ENCODE measurements at regions not wholly inside any gene's neighbourhood (a gene's known extent, or its start where the extent isn't known, plus 50 kb on each side); places are given as distances from the start of the nearest gene placed in this dataset.

DNA sequence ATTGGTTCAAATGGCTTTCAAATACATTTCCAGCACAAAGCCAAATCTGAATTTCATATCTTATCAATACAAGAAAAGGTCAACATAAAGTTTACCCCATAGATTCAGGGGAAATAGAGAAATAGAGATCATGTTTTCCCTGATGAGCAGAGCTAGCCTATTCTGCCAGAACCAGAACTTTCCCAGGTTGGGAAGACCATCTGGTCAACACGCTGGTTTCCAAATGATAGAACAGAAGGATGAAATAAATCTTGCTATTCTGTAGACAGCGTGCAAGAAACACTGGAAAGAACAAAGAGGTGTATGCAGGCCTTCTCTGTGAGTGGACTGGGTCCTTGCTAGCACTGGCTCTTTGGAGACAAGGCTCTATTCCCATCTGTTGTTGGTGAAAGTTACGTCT lies 350.6 kb downstream of the NDFIP2 start:
- Histone ChIP-seq H3K9me3 (ENCODE audit: severe bottlenecking) (no peaks in the 10 kb centered on the region), H3K27me3 (ENCODE audit: insufficient read depth, low read depth, severe bottlenecking) (no peaks in the 10 kb centered on the region), H3K4me3 (ENCODE audit: low read depth, low read length) (no peak overlapping the region), H3K36me3 (no peaks in the 10 kb centered on the region), H3K27ac (no peak overlapping the region)
- TF ChIP-seq, protein P1, sequence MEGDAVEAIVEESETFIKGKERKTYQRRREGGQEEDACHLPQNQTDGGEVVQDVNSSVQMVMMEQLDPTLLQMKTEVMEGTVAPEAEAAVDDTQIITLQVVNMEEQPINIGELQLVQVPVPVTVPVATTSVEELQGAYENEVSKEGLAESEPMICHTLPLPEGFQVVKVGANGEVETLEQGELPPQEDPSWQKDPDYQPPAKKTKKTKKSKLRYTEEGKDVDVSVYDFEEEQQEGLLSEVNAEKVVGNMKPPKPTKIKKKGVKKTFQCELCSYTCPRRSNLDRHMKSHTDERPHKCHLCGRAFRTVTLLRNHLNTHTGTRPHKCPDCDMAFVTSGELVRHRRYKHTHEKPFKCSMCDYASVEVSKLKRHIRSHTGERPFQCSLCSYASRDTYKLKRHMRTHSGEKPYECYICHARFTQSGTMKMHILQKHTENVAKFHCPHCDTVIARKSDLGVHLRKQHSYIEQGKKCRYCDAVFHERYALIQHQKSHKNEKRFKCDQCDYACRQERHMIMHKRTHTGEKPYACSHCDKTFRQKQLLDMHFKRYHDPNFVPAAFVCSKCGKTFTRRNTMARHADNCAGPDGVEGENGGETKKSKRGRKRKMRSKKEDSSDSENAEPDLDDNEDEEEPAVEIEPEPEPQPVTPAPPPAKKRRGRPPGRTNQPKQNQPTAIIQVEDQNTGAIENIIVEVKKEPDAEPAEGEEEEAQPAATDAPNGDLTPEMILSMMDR (IDR thresholded peaks at IDR 0.05; ENCODE audit: low read depth, low read length): no peak
- no peak for DNase-seq

DNA sequence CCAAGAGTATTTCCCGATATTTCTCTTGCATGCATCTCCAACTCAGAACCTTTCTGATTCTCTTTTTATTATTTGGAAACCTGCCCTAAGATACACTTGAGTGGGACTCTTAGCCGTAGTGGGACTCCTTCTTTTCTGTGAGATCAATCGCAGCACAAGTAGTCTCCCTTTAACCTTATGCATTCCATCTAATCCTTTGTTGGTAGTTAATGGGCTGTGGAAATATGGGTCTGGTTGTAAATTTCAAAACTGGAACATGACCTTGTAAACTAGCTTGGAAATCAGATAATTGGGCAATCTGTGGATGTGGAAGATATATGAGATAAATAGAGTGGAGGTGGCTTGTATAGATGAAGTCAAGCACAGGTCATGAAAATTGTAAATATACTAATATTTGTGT lies 350.0 kb downstream of the NDFIP2 start:
- H3K4me3 ChIP-seq (ENCODE audit: low read depth, low read length): no peak overlapping the region
- DNase-seq: no peak
- H3K36me3 ChIP-seq: no peaks in the 10 kb centered on the region
- H3K27me3 ChIP-seq (ENCODE audit: insufficient read depth, low read depth, severe bottlenecking): no peaks in the 10 kb centered on the region
- TF ChIP-seq, protein P1 (IDR thresholded peaks at IDR 0.05; ENCODE audit: low read depth, low read length): no peak
- no peaks in the 10 kb centered on the region for H3K9me3 ChIP-seq (ENCODE audit: severe bottlenecking)
- H3K27ac ChIP-seq: no peak overlapping the region

DNA sequence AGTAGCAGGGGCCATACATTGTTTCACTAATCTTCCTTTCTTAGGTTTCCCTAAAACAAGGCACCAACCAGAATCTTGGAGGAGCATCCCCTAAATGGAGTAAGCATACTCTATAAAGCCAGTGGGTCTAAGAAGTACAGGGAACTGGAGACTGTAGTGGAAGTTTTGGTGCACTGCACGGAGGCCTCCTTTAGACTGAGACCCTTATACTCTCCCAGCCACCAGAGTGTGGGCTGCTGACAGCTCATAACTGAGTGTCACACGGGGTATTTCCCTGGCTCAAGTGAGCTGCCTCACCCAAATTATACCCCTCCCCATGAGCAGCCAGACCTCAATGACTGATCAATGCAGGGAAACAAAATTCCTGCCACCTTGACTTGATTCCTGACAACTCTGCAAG lies 349.5 kb downstream of the NDFIP2 start:
- Histone ChIP-seq H3K27ac (no peak overlapping the region), H3K4me3 (ENCODE audit: low read depth, low read length) (no peak overlapping the region), H3K27me3 (ENCODE audit: insufficient read depth, low read depth, severe bottlenecking) (no peaks in the 10 kb centered on the region), H3K36me3 (no peaks in the 10 kb centered on the region), H3K9me3 (ENCODE audit: severe bottlenecking) (no peaks in the 10 kb centered on the region)
- no peak for DNase-seq
- TF ChIP-seq, protein P1 (IDR thresholded peaks at IDR 0.05; ENCODE audit: low read depth, low read length): no peak

DNA sequence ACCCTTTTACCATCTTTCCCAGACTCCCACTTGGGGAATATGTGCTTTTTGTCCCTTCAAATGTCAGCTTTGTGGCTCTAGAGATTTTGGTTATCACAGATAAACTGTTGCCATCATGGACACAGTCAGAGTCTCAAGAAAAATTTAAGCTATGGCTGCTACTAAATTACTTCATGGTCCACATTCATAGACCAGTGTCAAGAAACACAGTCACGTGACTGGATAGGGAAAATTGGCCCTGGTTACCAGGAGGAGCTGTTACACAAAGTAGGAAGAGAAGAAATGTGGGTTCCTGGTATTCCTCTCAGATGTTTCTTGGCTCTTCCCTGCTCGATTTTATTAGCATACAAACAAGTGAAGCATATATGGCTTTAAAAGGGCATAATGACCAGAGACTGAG lies 348.9 kb downstream of the NDFIP2 start:
- Histone ChIP-seq H3K27ac (no peak overlapping the region), H3K27me3 (ENCODE audit: insufficient read depth, low read depth, severe bottlenecking) (no peaks in the 10 kb centered on the region), H3K9me3 (ENCODE audit: severe bottlenecking) (no peaks in the 10 kb centered on the region), H3K36me3 (no peaks in the 10 kb centered on the region), H3K4me3 (ENCODE audit: low read depth, low read length) (no peak overlapping the region)
- no peak for DNase-seq
- TF ChIP-seq, protein P1 (IDR thresholded peaks at IDR 0.05; ENCODE audit: low read depth, low read length): no peak

DNA sequence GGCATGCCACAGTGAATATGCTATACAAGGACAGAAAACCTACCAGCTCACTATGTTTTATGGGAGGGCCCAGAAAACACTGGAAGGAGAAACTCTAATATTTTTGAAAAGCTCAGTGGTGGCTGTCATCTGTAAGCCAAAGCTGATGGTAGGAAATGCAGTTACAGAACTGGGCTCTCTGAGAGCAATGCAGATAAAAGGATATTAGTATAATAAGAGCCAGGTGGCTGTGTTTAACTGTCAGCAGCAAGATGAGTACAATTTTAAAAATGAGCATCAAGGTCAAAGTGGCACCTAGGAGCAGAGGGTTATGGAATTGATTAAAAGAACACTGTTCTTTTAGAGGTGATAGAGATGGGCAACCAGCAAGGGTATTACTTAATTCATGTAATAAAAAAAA lies 345.0 kb downstream of the NDFIP2 start:
- TF ChIP-seq, protein P1 (IDR thresholded peaks at IDR 0.05; ENCODE audit: low read depth, low read length): no peak
- DNase-seq: no peak
- Histone ChIP-seq H3K27ac (no peak overlapping the region), H3K4me3 (ENCODE audit: low read depth, low read length) (no peak overlapping the region), H3K9me3 (ENCODE audit: severe bottlenecking) (no peaks in the 10 kb centered on the region), H3K27me3 (ENCODE audit: insufficient read depth, low read depth, severe bottlenecking) (no peaks in the 10 kb centered on the region), H3K36me3 (no peaks in the 10 kb centered on the region)

DNA sequence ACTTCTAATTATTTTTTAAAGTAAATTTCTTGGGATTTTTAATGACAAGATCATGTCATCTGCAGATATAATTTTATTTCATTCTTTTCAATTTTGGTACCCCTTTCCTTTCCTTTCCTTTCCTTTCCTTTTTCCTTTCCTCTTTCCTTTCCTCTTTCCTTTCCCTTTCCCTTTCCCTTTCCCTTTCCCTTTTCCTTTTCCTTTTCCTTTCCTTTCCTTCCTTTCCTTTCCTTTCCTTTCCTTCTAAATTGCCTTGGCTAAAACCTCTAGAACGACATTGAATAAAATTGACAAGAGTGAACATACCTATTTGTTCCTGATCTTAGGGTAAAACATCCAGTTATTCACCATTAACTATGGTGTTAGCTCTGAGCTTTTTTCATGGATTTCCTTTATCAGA lies 334.1 kb downstream of the NDFIP2 start:
- Histone ChIP-seq H3K9me3 (ENCODE audit: severe bottlenecking) (no peaks in the 10 kb centered on the region), H3K27ac (no peak overlapping the region), H3K27me3 (ENCODE audit: insufficient read depth, low read depth, severe bottlenecking) (no peaks in the 10 kb centered on the region), H3K4me3 (ENCODE audit: low read depth, low read length) (no peak overlapping the region), H3K36me3 (no peaks in the 10 kb centered on the region)
- DNase-seq: no peak
- TF ChIP-seq, protein P1 (IDR thresholded peaks at IDR 0.05; ENCODE audit: low read depth, low read length): no peak
